HG02588 (cell line): ENCODE measurements at regions not wholly inside any gene's neighbourhood (a gene's known extent, or its start where the extent isn't known, plus 50 kb on each side); places are given as distances from the start of the nearest gene placed in this dataset.
"Not testable (repeated sequence)": the region's sequence is repeated elsewhere in the genome, so short reads cannot be mapped to it uniquely, and the experiment has no call there.

Source experiments
- ATAC-seq: cut with Tn5 transposase; IDR thresholded peaks from one replicate; pipeline ENCODE4 v1.9.1; 2021; ENCODE audit warnings: mild to moderate bottlenecking, moderate library complexity; ENCODE audit not compliant: unreplicated experiment

DNA sequence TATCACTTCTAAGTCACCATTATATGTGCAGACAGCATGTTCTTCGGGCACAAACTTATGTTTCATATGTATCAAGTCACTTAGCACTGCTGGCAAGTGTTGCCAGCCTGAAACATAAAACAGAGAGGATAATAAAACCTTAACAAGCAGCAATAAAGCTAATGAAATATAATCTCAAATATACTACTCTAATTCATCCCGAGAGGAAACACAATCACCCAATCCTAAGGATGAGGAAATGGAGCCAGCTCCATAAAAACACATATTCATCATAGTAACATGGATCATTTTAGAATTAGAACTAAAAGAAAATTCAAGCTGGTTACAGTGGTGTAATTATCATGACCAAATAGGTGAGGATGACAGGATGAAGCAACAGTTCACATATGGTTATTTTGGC, 1072.7 kb downstream of the EPHA3 start:
- no peak for ATAC-seq

GRCh38 chr3:90180543-90180942, 1073.1 kb downstream of the EPHA3 start:
- no peak for ATAC-seq

- peak; percentile 75 for ATAC-seq
These were observed 1075.0 kb downstream of the EPHA3 start for GRCh38 chr3:90182291-90182976.

- no peak for ATAC-seq
These were observed 1077.4 kb downstream of the EPHA3 start for GRCh38 chr3:90184861-90185260.

DNA sequence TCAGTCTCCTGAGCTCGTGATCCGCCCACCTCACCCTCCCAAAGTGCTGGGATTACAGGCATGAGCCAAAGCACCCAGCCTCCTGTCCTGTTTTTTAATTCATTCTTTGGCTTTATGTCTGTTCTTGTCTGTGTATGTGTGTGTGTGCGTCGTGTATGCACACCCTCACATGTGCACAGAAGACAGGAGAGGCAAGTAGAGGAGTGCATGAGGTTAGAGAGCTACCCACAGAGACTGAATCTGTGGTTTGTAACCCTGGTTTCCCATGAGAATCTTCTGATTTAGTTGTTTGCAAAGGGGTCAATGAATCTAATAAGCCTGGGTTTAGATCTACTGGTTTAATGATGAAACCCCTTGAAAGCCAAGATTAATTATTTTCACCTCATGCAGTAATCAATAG, 1090.0 kb downstream of the EPHA3 start:
- not testable (repeated sequence) for ATAC-seq

DNA sequence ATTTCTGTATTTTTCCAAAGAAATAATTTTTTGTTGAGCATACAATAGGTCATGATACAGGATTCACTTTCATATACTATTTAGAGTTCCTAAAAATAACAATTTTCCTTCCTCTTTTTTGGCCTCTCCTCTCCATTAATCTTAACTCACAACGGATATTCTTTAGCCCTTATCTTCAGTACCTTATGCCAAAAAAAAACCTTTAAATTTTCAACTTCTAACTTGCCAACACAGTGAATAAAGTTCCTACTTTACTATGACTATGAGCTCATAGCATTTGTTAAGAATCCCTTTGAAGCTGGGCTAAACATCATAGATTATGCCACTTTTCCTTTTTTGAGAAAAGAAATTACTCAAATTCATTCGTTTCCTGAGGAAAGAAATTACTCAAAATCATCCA, 1095.5 kb downstream of the EPHA3 start:
- not testable (repeated sequence) for ATAC-seq

DNA sequence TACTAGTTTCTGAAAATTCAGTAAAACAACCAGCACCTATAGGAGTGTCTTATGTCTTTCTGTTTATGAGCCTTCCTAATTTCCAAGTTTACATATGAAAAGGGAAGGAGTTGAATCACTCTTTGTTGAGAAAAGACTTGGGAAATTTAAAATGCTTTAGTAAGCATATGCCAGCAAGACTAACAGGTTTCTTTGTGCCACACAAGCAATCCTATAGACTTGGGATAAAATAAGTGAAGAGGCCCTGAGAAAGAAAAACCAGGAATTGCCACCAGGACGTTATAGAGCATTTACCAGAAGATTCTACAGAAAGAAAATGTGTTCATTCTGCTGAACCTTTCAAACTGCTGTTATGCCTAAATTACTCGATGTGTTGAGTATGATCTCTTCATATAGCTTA, 1099.1 kb downstream of the EPHA3 start:
- ATAC-seq, result not testable (repeated sequence)

GRCh38 chr3:90207353-90208097, 1100.1 kb downstream of the EPHA3 start:
- ATAC-seq, result not testable (repeated sequence)

DNA sequence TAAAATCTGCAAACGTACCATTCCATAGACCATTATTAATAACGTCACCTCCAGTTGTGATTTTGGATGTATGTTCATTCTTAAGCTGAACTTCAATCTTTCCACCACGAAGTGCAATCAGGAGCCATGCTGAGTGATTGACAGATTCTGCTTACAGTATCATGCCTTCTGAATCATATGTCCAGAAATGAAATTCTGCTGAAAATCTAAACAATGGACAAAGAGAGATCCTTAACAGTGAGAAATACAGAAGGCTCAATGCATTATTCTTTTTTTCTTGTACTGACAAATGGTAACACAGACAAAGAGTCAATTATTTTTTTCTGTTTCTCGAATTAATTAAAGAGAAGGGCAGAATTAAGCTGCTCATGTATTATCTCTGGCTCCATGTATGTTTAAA, 1114.5 kb downstream of the EPHA3 start:
- ATAC-seq, result no peak

DNA sequence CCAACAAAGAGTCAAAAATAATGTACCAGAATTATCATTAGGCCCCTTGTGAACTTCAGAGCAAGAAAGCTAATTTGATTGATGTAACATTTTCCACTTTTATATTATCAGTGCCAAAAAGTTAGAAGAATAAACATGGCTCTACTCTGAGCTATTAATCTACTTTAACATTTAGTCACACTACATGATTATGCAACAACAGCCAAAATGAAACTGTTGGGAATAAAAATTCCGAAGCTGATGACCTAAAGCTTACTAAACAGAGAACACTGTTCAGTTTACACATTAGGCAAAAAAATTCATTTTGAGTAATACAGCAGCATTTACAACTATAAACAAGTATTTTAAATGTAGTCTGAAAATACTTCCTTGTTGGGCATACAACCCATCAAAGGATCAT, 1134.1 kb downstream of the EPHA3 start:
- no peak for ATAC-seq

DNA sequence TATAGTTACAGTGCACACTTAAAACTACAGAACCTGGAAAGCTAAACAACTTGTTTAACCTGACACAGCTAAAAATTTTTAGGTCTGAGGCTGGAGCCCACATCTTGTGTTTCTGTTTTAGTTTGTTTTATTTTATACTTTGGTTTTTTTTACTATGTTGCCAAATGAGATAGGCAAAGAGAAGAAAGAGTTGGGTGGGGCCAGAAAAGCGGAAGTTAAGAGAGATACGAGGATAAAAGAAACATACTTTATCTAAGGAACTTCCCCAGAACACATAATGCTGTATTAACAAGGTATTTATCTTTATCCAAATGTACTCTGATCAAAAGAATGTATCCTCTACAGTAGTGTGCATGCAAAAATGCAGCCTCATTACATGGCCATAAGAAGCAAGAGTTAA, 1145.7 kb downstream of the EPHA3 start:
- no peak for ATAC-seq

- no peak for ATAC-seq
These were observed 1154.3 kb downstream of the EPHA3 start for GRCh38 chr3:90261481-90262433.
